RCC 7860 (cell line): ENCODE measurements at regions not wholly inside any gene's neighbourhood (a gene's known extent, or its start where the extent isn't known, plus 50 kb on each side); places are given as distances from the start of the nearest gene placed in this dataset.

Source experiments
- DNase-seq: peaks from one replicate; pipeline ENCODE4 v3.0.0-alpha.2; 2015; ENCODE audit warnings: low spot score
- FAIRE-seq: peaks from 2 replicates; lab custom pipeline; 2012; peaks lifted over from hg19 to GRCh38; lab: Jason Lieb, UNC

GRCh38 chr3:159123877-159124276 lies 322.0 kb downstream of the MFSD1 start:
- FAIRE-seq: no peak
- no peak for DNase-seq

- no peak for DNase-seq
These were observed 324.6 kb downstream of the MFSD1 start for GRCh38 chr3:159126261-159127020.

GRCh38 chr3:159127021-159127392 lies 325.2 kb downstream of the MFSD1 start:
- DNase-seq (no peak), FAIRE-seq (no peak)

More at GRCh38 chr3:159126261-159127020, 324.6 kb downstream of the MFSD1 start:
- no peak for FAIRE-seq

- FAIRE-seq (no peak), DNase-seq (no peak)
These were observed 326.8 kb downstream of the MFSD1 start for GRCh38 chr3:159128628-159129027.

- FAIRE-seq (no peak), DNase-seq (no peak)
These were observed 328.3 kb downstream of the MFSD1 start for GRCh38 chr3:159130108-159130507.

GRCh38 chr3:159131376-159131775 lies 329.5 kb downstream of the MFSD1 start:
- DNase-seq (no peak), FAIRE-seq (no peak)

- DNase-seq: no peak
These were observed 336.1 kb downstream of the MFSD1 start for GRCh38 chr3:159137949-159138348.

GRCh38 chr3:159139326-159139725 lies 337.5 kb downstream of the MFSD1 start:
- FAIRE-seq (no peak), DNase-seq (no peak)

More at GRCh38 chr3:159137949-159138348, 336.1 kb downstream of the MFSD1 start:
- FAIRE-seq: no peak

- DNase-seq (no peak), FAIRE-seq (no peak)
These were observed 342.6 kb downstream of the MFSD1 start for GRCh38 chr3:159144472-159144871.

GRCh38 chr3:159144891-159145290 lies 343.0 kb downstream of the MFSD1 start:
- FAIRE-seq: no peak
- no peak for DNase-seq

- no peak for FAIRE-seq
- no peak for DNase-seq
These were observed 344.5 kb downstream of the MFSD1 start for GRCh38 chr3:159146392-159146791.

GRCh38 chr3:159146856-159147435 lies 345.1 kb downstream of the MFSD1 start:
- no peak for DNase-seq
- FAIRE-seq: no peak

- DNase-seq (no peak), FAIRE-seq (no peak)
These were observed 346.0 kb downstream of the MFSD1 start for GRCh38 chr3:159147813-159148212.

- DNase-seq: no peak
- no peak for FAIRE-seq
These were observed 346.6 kb downstream of the MFSD1 start for GRCh38 chr3:159148466-159148865.

- FAIRE-seq (no peak), DNase-seq (no peak)
These were observed 347.3 kb downstream of the MFSD1 start for GRCh38 chr3:159149131-159149530.

GRCh38 chr3:159149633-159150032 lies 347.8 kb downstream of the MFSD1 start:
- DNase-seq: no peak
- no peak for FAIRE-seq

- DNase-seq (no peak), FAIRE-seq (no peak)
These were observed 348.3 kb downstream of the MFSD1 start for GRCh38 chr3:159150180-159150579.

GRCh38 chr3:159151130-159151529 lies 349.3 kb downstream of the MFSD1 start:
- FAIRE-seq: no peak
- no peak for DNase-seq

- FAIRE-seq (no peak), DNase-seq (no peak)
These were observed 355.4 kb downstream of the MFSD1 start for GRCh38 chr3:159157275-159157674.

GRCh38 chr3:159158213-159158612 lies 356.4 kb downstream of the MFSD1 start:
- DNase-seq (no peak), FAIRE-seq (no peak)

GRCh38 chr3:159158801-159159200 lies 356.9 kb downstream of the MFSD1 start:
- DNase-seq: no peak
- no peak for FAIRE-seq

- FAIRE-seq: no peak
- DNase-seq: no peak
These were observed 357.7 kb downstream of the MFSD1 start for GRCh38 chr3:159159546-159159945.

- DNase-seq: no peak
- no peak for FAIRE-seq
These were observed 361.8 kb downstream of the MFSD1 start for GRCh38 chr3:159163656-159164055.
